GM10266 (cell line): ENCODE measurements at regions not wholly inside any gene's neighbourhood (a gene's known extent, or its start where the extent isn't known, plus 50 kb on each side); places are given as distances from the start of the nearest gene placed in this dataset.
"Not testable (repeated sequence)": the region's sequence is repeated elsewhere in the genome, so short reads cannot be mapped to it uniquely, and the experiment has no call there.

ENCODE experiments used
- DNase-seq: peaks from one replicate; pipeline ENCODE4 v3.0.0; 2012; ENCODE audit errors: extremely low spot score
- CTCF ChIP-seq: IDR thresholded peaks from 2 replicates; pipeline ENCODE4 v1.5.1; 2012; ENCODE audit warnings: mild to moderate bottlenecking, low read depth; ENCODE audit not compliant: control insufficient read depth, insufficient read depth; ENCODE audit errors: missing control alignments

DNA sequence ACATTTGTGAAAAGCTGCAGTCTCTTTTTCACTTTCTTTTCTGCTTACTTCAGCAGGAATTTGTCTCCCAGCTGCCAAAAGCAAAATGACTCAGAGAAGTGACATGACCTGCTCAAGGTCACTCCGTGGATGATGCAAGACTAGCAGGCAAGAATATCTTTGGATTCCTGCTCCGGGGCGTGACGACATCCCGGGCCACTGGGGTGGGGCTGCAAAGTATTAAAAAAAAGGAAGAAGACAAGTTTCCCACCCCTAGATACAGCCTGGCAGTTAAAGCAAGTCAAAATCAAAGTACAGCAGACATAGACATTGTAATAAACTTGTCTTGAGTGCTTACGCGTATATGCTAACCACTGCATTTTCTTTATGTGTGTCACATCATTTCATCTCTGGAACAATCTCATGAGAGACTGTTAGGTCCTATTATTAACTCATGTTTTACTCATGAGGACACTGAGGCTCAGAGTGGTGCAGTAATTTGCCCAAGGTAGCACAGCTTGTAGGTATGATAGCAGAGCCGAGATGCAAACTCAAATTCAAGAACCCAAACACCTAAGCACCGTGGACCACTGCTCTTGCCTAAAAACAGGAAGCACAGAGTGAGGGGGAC is 485.2 kb upstream of the PROK2 start:
- TF ChIP-seq CTCF, result no peak

GRCh38 chr3:72269475-72269874 is 484.5 kb upstream of the PROK2 start:
- TF ChIP-seq CTCF, result no peak
- no peak for DNase-seq

More for the DNA sequence above, 485.2 kb upstream of the PROK2 start:
- no peak for DNase-seq

- DNase-seq, result not testable (repeated sequence)
Observed at GRCh38 chr3:72266921-72267524, 482.1 kb upstream of the PROK2 start.

GRCh38 chr3:72266016-72266370 is 481.0 kb upstream of the PROK2 start:
- DNase-seq, result no peak
- TF ChIP-seq CTCF, result no peak

- TF ChIP-seq CTCF, result peak; percentile 3
- DNase-seq, result peak; percentile 38
Observed at GRCh38 chr3:72265256-72266015, 480.5 kb upstream of the PROK2 start.

GRCh38 chr3:72263223-72263990 is 478.5 kb upstream of the PROK2 start:
- no peak for DNase-seq
- no peak for TF ChIP-seq CTCF

DNA sequence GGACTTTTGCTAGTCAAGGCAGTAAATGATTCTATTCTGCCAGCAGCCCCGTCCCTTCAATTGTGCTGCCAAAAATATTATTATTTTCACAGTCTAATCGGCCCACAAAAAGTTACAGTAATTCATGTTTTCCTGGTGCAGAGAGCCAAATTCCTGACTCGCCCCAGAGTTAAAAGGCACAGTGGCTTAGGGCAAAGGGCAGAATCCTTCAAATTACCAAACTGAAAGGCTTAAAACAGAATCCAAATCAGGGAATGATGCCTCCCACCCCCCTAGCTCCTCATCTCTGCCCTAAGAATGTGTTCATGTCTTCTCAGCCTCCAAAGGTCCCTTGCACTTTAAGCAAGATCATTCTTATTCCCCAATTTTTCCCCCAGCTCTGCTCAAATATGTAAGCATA is 477.8 kb upstream of the PROK2 start:
- no peak for TF ChIP-seq CTCF
- DNase-seq, result no peak
